ENCODE measurements at regions not wholly inside any gene's neighbourhood (a gene's known extent, or its start where the extent isn't known, plus 50 kb on each side); places are given as distances from the start of the nearest gene placed in this dataset.

DNA sequence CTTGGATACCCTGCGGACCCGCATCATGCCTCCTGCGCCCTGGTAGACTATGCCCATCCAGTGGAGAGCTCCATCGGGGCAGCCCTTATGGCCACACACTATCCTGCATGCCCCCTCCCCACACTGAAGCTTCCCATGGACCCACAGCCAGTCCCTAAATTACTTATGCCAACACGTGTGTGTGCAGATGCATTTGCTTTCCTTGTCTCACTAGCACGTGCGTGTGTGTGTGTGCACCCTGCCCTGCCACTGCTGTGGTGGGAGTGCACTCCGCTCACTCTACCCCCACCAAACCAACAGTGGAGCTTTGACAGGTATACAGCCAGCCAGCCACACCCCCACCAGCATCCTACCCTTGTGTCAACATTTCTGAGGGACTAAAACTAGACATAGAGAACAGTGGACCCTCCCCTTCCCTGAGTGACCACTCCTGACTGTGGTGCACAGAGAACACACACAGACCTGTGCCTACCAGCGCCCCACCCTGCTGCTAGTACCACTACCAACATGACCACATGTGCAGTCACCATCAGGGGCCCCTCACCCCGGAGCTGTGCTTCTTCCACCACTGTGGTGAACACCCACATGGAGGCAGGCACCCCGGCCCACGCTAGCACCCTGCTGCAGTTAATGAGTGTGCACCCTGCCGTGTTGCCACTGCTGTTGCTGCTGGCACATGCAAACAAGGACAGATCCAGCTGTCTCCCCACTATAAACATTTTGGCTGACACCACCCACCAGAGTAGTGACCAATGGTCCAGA lies 310.8 kb downstream of the GABRB3 start:
- Histone ChIP-seq H3K9me2 (replicated peaks; ENCODE audit: insufficient read depth) (no peaks in the 10 kb centered on the region), H3K4me1 (ENCODE audit: insufficient read depth) (no peaks in the 10 kb centered on the region), H2AFZ (no peak overlapping the region), H3K27ac (no peak overlapping the region), H3K4me2 (no peak overlapping the region), H3K79me2 (no peaks in the 10 kb centered on the region), H4K20me1 (ENCODE audit: insufficient read depth, poor library complexity, severe bottlenecking) (no peaks in the 10 kb centered on the region), H3K36me3 (replicated peaks; ENCODE audit: insufficient read depth, low read depth) (no peaks in the 10 kb centered on the region), H3K27me3 (no peaks in the 10 kb centered on the region), H3K9me3 (ENCODE audit: low read depth) (no peaks in the 10 kb centered on the region), H3K4me3 (no peak overlapping the region)
- TF ChIP-seq, protein P1, sequence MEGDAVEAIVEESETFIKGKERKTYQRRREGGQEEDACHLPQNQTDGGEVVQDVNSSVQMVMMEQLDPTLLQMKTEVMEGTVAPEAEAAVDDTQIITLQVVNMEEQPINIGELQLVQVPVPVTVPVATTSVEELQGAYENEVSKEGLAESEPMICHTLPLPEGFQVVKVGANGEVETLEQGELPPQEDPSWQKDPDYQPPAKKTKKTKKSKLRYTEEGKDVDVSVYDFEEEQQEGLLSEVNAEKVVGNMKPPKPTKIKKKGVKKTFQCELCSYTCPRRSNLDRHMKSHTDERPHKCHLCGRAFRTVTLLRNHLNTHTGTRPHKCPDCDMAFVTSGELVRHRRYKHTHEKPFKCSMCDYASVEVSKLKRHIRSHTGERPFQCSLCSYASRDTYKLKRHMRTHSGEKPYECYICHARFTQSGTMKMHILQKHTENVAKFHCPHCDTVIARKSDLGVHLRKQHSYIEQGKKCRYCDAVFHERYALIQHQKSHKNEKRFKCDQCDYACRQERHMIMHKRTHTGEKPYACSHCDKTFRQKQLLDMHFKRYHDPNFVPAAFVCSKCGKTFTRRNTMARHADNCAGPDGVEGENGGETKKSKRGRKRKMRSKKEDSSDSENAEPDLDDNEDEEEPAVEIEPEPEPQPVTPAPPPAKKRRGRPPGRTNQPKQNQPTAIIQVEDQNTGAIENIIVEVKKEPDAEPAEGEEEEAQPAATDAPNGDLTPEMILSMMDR (IDR thresholded peaks at IDR 0.05; ENCODE audit: poor library complexity), result no peak
- no peak for TF ChIP-seq EZH2phosphoT487 (IDR thresholded peaks at IDR 0.05; ENCODE audit: low read depth, severe bottlenecking, unreplicated experiment)
- no peak for TF ChIP-seq EZH2 (IDR thresholded peaks at IDR 0.05; ENCODE audit: borderline replicate concordance)
- no peak for DNase-seq (ENCODE audit: low spot score)
- 91% methylated on average over 13 of the region's 13 CpGs for WGBS (ENCODE audit: low lambda C conversion rate, missing lambda C conversion rate)

DNA sequence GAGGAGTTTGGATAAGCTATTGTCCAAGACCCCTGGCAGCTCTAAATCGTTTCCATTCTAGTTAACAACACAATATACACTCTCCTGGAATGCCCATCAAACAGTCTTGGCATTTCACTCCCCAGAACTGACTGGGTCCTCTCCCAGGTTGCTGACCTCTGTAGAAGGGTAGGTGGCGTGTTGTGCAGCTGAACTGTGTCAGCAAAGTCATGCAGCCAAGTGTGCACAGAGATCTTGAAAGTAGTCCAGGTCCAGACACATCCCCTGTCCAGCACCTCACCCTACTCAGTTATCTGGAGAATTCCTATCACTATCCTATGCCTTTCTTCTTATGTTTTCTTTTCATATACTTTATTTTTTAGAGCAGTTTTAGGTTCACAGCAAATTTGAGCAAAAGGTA lies 312.7 kb downstream of the GABRB3 start:
- H3K9me2 ChIP-seq (replicated peaks; ENCODE audit: insufficient read depth), result no peaks in the 10 kb centered on the region
- 72% methylated on average over 2 of the region's 2 CpGs for WGBS (ENCODE audit: low lambda C conversion rate, missing lambda C conversion rate)
- no peak overlapping the region for H3K4me3 ChIP-seq
- H3K36me3 ChIP-seq (replicated peaks; ENCODE audit: insufficient read depth, low read depth), result no peaks in the 10 kb centered on the region
- no peak for DNase-seq (ENCODE audit: low spot score)
- no peaks in the 10 kb centered on the region for H4K20me1 ChIP-seq (ENCODE audit: insufficient read depth, poor library complexity, severe bottlenecking)
- H3K27me3 ChIP-seq, result no peaks in the 10 kb centered on the region
- no peaks in the 10 kb centered on the region for H3K79me2 ChIP-seq
- no peaks in the 10 kb centered on the region for H3K4me1 ChIP-seq (ENCODE audit: insufficient read depth)
- no peak overlapping the region for H2AFZ ChIP-seq
- no peak overlapping the region for H3K27ac ChIP-seq
- H3K4me2 ChIP-seq, result no peak overlapping the region
- H3K9me3 ChIP-seq (ENCODE audit: low read depth), result no peaks in the 10 kb centered on the region
- TF ChIP-seq, protein P1 (IDR thresholded peaks at IDR 0.05; ENCODE audit: poor library complexity), result no peak
- no peak for TF ChIP-seq EZH2phosphoT487 (IDR thresholded peaks at IDR 0.05; ENCODE audit: low read depth, severe bottlenecking, unreplicated experiment)
- TF ChIP-seq EZH2 (IDR thresholded peaks at IDR 0.05; ENCODE audit: borderline replicate concordance), result no peak

DNA sequence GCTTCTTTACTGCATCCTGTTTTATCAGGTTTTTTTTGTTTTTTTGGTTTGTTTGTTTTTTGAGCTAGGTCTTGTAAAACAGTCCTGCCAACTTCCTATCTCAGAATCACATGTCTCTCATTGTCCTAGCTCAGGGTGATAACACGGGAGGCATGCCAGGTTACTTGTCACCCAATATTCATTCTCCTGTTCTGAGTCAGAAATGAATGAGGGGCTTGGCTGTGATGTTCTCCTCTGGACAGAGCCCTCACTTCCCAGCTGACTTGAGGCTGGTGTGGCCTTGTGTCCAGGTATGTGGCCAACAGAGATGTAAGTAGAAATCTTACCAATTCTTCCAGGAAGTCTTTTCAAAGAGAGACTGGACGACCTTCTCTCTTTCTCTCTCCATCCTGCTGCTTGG lies 317.0 kb downstream of the GABRB3 start:
- H3K9me2 ChIP-seq (replicated peaks; ENCODE audit: insufficient read depth), result no peaks in the 10 kb centered on the region
- no peak overlapping the region for H3K4me3 ChIP-seq
- no peaks in the 10 kb centered on the region for H3K36me3 ChIP-seq (replicated peaks; ENCODE audit: insufficient read depth, low read depth)
- no peaks in the 10 kb centered on the region for H3K4me1 ChIP-seq (ENCODE audit: insufficient read depth)
- H3K27ac ChIP-seq, result no peak overlapping the region
- DNase-seq (ENCODE audit: low spot score), result no peak
- 66% methylated on average over 2 of the region's 2 CpGs for WGBS (ENCODE audit: low lambda C conversion rate, missing lambda C conversion rate)
- H3K4me2 ChIP-seq, result no peak overlapping the region
- H4K20me1 ChIP-seq (ENCODE audit: insufficient read depth, poor library complexity, severe bottlenecking), result no peaks in the 10 kb centered on the region
- no peak for TF ChIP-seq EZH2phosphoT487 (IDR thresholded peaks at IDR 0.05; ENCODE audit: low read depth, severe bottlenecking, unreplicated experiment)
- TF ChIP-seq EZH2 (IDR thresholded peaks at IDR 0.05; ENCODE audit: borderline replicate concordance), result no peak
- no peaks in the 10 kb centered on the region for H3K27me3 ChIP-seq
- no peak overlapping the region for H2AFZ ChIP-seq
- H3K9me3 ChIP-seq (ENCODE audit: low read depth), result no peaks in the 10 kb centered on the region
- H3K79me2 ChIP-seq, result no peaks in the 10 kb centered on the region

DNA sequence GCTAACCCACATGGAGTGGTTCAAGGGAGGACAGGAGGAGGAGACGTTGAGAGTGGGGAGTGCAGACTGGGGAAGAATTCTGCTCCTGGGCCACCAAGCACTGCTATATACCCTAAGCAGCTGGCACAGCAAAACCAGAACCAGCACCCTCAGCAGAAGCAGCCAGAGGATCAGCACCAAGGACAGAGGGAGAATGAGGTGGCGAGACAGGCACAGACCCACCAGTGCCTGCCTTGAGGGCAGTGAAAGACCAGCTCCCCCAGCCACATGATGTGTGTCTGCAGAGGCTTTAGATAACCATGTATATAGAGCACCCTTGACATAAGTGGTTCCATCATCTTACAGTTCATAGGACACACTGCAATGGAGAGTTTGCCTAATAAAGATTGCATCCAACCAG lies 319.0 kb downstream of the GABRB3 start:
- H3K36me3 ChIP-seq (replicated peaks; ENCODE audit: insufficient read depth, low read depth), result no peaks in the 10 kb centered on the region
- 61% methylated on average over 2 of the region's 2 CpGs for WGBS (ENCODE audit: low lambda C conversion rate, missing lambda C conversion rate)
- H2AFZ ChIP-seq, result no peak overlapping the region
- H3K4me3 ChIP-seq, result no peak overlapping the region
- H3K9me3 ChIP-seq (ENCODE audit: low read depth), result no peaks in the 10 kb centered on the region
- H3K4me1 ChIP-seq (ENCODE audit: insufficient read depth), result no peaks in the 10 kb centered on the region
- H3K4me2 ChIP-seq, result no peak overlapping the region
- H4K20me1 ChIP-seq (ENCODE audit: insufficient read depth, poor library complexity, severe bottlenecking), result no peaks in the 10 kb centered on the region
- H3K27ac ChIP-seq, result no peak overlapping the region
- H3K27me3 ChIP-seq, result no peaks in the 10 kb centered on the region
- DNase-seq (ENCODE audit: low spot score), result no peak
- H3K9me2 ChIP-seq (replicated peaks; ENCODE audit: insufficient read depth), result no peaks in the 10 kb centered on the region
- H3K79me2 ChIP-seq, result no peaks in the 10 kb centered on the region
- TF ChIP-seq EZH2 (IDR thresholded peaks at IDR 0.05; ENCODE audit: borderline replicate concordance) (no peak), EZH2phosphoT487 (IDR thresholded peaks at IDR 0.05; ENCODE audit: low read depth, severe bottlenecking, unreplicated experiment) (no peak)
- TF ChIP-seq, protein P1 (IDR thresholded peaks at IDR 0.05; ENCODE audit: poor library complexity), result no peak

Data from hepatocyte (in vitro differentiated cells).